HCT116 (cell line): ENCODE measurements at regions not wholly inside any gene's neighbourhood (a gene's known extent, or its start where the extent isn't known, plus 50 kb on each side); places are given as distances from the start of the nearest gene placed in this dataset.

ENCODE experiments used
- CEBPB ChIP-seq: IDR thresholded peaks from 2 replicates; pipeline ENCODE4 v1.6.1; 2012; ENCODE audit warnings: low read depth
- CTCF ChIP-seq, 3 experiments: fragments of 200-600 bp in 1 of 3; sonication (generic) in 1 of 3; IDR thresholded peaks in 2 of 3; conservative IDR thresholded peaks in 1 of 3; 2 replicates each; pipeline ENCODE4 v1.5.1; 2012 to 2017; ENCODE audit warnings: low read depth in 2 of 3, low read length in 2 of 3, antibody characterized with exemption in 1 of 3, borderline replicate concordance in 1 of 3, control low read depth in 1 of 3, mild to moderate bottlenecking in 1 of 3, mixed read lengths in 1 of 3, mixed run types in 1 of 3, moderate library complexity in 1 of 3; ENCODE audit not compliant: insufficient read depth in 1 of 3
- EGR1 ChIP-seq: IDR thresholded peaks from 2 replicates; pipeline ENCODE4 v1.6.1; 2012; ENCODE audit warnings: low read depth
- EZH2 ChIP-seq: fragments of 200-600 bp; sonication (generic); IDR thresholded peaks from 2 replicates; pipeline ENCODE4 v1.6.1; 2017; ENCODE audit warnings: antibody characterized with exemption, mixed run types
- EZH2phosphoT487 ChIP-seq: fragments of 200-600 bp; IDR thresholded peaks from 2 replicates; pipeline ENCODE4 v1.6.1; 2018; ENCODE audit warnings: antibody characterized with exemption, borderline replicate concordance
- MAX ChIP-seq: IDR thresholded peaks from 2 replicates; pipeline ENCODE4 v1.6.1; 2012
- POLR2A ChIP-seq: IDR thresholded peaks from 2 replicates; pipeline ENCODE4 v1.7.0; 2011; ENCODE audit warnings: borderline replicate concordance; ENCODE audit not compliant: insufficient read depth, insufficient read length; ENCODE audit errors: extremely low read depth
- POLR2AphosphoS5 ChIP-seq: IDR thresholded peaks from 2 replicates; pipeline ENCODE4 v1.6.1; 2011; ENCODE audit warnings: mild to moderate bottlenecking, low read depth, low read length, moderate library complexity
- RAD21 ChIP-seq: IDR thresholded peaks from 2 replicates; pipeline ENCODE4 v1.6.1; 2012; ENCODE audit warnings: low read depth, mild to moderate bottlenecking
- REST ChIP-seq: IDR thresholded peaks from 2 replicates; pipeline ENCODE4 v1.6.1; 2012; ENCODE audit warnings: low read depth
- SRF ChIP-seq: IDR thresholded peaks from 2 replicates; pipeline ENCODE4 v1.6.1; 2012; ENCODE audit warnings: low read depth
- TCF7L2 ChIP-seq: IDR thresholded peaks from 2 replicates; pipeline ENCODE4 v1.7.0; 2011; ENCODE audit warnings: borderline replicate concordance, inconsistent platforms; ENCODE audit not compliant: insufficient read depth, insufficient read length; ENCODE audit errors: extremely low read depth
- YY1 ChIP-seq: IDR thresholded peaks from 2 replicates; pipeline ENCODE4 v1.6.1; 2011; ENCODE audit warnings: low read length, low read depth, moderate library complexity, mild to moderate bottlenecking; ENCODE audit not compliant: insufficient replicate concordance; ENCODE audit errors: extremely low read depth
- ZFX ChIP-seq: fragments of 450-650 bp; IDR thresholded peaks from 2 replicates; pipeline ENCODE4 v1.6.1; 2017

- TF ChIP-seq CTCF (IDR thresholded peaks at IDR 0.05 in 2 of 3, conservative IDR thresholded peaks at IDR 0.05 in 1 of 3; ENCODE audit: borderline replicate concordance in 1 of 3, insufficient read depth in 1 of 3, low read depth in 2 of 3, low read length in 2 of 3) (no peak), POLR2AphosphoS5 (no peak), POLR2A (no peak), CEBPB (no peak), MAX (no peak), REST (no peak), EZH2 (no peak), SRF (no peak), TCF7L2 (no peak), EZH2phosphoT487 (no peak), RAD21 (no peak), ZFX (no peak), EGR1 (no peak), YY1 (no peak)
Measured at GRCh38 chr3:59531994-59532393, 482.2 kb upstream of the CFAP20DC start.
